Germinal center (tissue), 1 donor: ENCODE measurements at regions not wholly inside any gene's neighbourhood (a gene's known extent, or its start where the extent isn't known, plus 50 kb on each side); places are given as distances from the start of the nearest gene placed in this dataset.
"Not testable (repeated sequence)": the region's sequence is repeated elsewhere in the genome, so short reads cannot be mapped to it uniquely, and the experiment has no call there.

Experiments used
- DNase-seq: peaks from one replicate; pipeline ENCODE4 v3.0.0; 2012; ENCODE audit warnings: mixed read lengths, low spot score

- no peak for DNase-seq
These were observed 50.9 kb upstream of the UBASH3B start for GRCh38 chr11:122604621-122605020.

DNA sequence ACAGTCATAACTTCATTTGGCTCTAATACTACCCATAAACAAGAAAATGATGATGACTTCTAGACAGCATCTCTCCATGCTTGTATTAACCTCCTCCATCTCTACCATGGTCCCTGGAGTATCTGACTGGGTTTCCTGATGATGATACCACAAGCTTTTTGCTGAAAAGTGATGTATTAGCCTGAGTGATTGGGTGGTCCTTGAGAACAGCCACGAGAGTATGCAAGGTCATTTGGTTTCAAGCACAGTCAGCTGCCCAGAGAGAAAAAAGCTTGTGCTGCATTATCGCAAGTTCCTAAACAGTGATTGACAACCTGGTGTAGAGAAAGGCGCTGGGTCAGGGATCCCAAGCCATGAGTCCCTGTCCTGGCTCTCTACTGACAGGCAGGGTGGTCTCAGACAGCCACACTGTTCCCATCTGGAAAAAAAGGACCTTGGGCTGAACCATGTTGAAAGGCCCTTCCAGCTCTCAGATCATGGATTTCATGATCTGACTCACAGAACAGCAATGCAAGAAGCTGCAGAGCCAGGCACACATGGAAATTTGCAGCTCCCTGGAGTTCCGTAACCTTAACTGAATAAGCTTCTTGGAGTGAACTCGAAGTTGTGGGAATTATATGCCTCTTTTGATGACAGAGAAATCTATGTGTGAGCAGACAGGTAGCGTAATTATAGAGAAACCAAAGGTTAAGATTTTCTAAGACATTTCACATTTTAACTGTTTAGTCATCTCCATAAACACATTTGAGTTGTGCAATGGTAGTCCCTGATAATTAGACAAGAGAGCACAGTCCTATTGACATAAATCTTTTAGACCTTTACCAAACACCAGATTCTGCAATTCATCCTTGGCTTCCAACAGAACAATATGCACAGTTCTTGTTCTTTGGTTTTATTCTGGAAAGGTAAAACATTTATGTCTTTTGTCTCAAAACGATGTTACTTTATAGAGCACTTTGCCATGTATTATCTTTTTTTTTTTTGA is 54.1 kb upstream of the UBASH3B start:
- no peak for DNase-seq

- no peak for DNase-seq
These were observed 55.2 kb upstream of the UBASH3B start for GRCh38 chr11:122600290-122600689.

DNA sequence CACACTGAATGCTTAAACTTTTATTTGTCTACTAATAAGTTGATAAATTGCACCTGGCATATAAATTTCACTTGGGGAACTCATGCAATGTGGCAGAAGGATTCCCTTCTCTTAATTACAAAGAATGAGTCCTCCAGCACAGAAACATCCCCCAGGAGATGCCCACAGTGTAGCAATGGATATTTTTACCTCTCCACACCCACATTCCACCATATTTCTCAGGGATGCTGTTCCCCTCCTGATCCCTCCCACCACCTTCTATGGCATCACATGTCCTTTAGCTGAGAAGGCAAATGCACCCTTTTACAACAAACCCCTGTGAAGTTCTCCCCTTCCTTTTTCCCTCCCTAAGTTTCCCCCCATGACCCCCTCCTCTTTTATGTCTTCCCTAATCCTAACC is 56.1 kb upstream of the UBASH3B start:
- DNase-seq = no peak

DNA sequence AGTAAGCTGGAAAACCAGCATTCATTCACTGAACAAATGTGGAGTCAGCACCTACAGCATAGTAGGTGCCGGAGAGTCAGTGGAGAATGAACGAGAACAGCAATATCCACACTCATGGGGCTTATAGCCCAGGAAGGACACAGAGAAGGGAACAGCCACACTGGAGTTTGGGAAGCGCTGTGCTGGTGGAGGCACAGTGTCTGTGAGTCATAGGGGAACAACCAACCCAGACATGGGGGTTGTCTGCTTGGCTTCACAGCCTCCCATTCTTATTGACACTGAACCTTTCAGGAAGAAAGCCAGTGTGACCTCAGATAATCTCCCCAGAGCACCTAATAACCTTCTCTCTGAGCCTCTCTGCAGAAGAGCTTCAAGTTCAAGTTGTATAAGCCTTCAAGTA is 56.6 kb upstream of the UBASH3B start:
- no peak for DNase-seq

DNA sequence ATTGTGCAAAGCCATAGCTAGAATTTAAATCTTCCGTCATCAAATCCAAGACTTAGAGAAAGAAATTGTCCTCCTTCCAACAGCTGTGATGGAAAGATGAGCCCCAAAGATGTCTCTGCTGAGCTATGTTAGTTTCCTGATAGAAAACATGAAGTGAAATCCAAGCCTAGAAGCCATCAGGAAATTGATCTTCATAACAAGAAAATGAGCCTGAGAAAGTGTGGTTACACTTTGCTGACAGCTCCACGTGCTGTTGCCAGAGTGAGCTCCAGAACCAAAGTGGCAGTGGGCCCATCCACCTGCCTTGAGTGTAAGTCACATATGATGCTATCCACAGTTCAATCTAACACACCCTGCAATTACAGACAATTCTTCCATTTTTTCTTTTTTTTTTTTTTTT is 58.0 kb upstream of the UBASH3B start:
- DNase-seq = no peak

GRCh38 chr11:122594986-122595645 is 60.4 kb upstream of the UBASH3B start:
- DNase-seq = no peak

GRCh38 chr11:122593473-122594420 is 61.8 kb upstream of the UBASH3B start:
- no peak for DNase-seq

DNA sequence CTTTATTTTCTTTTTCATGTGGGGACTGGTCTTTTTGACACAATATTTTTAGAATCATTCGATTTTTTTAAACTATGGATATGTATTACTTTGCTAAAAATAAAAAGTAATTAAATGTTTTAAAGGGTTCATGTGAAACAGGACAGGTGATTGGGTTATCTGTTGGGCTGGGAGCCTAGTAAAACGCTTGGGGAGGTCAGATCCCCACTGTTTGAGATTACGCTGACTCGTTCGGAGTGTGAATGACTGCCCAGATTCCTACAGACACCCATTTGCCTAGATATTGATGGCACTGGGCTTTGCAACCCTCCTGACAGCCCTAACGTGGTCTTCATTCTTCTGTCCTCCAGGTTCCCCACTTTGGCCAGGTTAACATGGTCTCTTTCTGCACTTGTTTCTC is 62.9 kb upstream of the UBASH3B start:
- no peak for DNase-seq

DNA sequence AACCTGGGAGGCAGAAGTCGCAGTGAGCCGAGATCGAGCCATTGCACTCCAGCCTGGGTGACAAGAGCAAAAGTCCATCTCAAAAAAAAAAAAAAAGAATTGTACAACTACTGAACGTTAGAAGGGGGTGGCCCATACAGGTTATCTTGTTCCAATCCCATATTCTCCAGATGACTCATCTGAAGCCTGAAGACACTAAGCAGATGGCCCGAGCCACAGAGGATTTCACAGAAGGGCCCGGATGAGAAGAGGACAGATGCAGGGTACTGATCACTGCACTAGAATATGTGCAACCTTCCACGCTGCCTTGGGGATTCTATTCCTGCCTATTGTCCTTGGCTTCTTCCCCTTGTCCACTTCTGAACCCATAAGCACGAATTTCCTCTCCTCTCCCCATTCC is 70.9 kb upstream of the UBASH3B start:
- DNase-seq = no peak

- not testable (repeated sequence) for DNase-seq
These were observed 75.5 kb upstream of the UBASH3B start for GRCh38 chr11:122580071-122580470.

DNA sequence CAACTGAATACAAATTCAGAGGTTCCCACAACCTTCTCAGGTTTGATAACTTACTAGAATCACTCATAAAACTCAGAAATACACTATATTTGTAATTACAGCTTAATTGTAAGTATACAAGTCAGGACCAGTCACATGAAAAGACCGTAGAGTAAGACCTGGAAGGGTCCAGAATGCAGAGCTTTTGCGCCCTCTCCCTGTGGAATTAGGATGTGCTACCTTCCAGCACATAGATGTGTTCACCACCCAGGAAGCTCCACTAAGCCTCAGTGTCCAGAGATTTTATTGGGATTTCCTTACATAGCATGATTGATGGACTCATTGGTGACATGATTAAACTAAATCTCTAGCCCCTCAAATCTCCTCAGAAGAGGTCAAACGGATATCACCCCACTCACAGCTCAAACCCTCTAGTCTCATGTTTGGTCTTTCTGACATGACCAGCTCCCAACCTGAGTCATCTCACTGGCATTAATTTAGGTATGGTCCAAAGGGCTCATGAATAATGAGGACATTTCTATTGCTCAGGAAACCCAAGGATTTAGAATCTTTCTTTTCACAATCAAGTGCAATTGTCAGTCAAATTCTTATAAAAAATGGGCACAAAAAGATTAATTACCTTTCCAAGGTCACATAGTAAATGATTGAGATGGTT is 77.2 kb upstream of the UBASH3B start:
- DNase-seq = no peak

DNA sequence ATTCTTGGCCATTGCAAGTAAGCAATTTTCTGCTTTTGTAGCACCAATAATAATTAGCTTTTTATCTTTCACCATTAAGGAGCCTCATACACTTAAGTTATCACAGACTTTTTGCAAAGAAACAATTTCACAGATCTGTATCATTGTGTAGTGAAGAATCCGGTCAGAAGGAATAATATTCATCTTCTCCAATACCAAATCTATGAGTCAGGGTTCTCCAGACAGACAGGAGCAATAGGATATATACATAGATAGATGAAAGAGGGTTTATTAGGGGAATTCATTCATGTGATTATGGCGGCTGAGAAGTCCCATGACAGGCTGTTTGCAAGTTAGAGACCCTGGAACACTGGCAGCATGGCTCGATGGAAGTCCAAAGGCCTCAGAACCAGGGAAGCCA is 82.9 kb upstream of the UBASH3B start:
- no peak for DNase-seq

DNA sequence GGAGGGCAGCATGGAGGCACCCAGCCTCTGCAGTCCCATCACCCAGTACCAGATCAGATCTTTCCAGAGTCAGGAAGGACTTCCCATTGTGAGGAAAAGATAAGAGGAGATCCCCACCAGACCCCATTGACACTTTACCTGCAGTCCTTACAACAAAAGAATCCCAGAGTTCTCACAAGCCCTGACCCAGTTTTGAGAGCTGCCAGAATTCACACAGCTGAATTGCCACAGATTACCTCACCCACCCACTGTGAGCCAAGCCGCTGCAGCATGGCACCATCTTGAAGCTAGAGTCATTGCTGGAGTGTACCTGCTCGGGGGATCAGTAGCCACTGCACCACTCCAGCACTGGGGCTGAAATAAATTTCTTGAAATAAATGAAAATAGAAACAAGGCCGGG is 91.8 kb upstream of the UBASH3B start:
- no peak for DNase-seq

DNA sequence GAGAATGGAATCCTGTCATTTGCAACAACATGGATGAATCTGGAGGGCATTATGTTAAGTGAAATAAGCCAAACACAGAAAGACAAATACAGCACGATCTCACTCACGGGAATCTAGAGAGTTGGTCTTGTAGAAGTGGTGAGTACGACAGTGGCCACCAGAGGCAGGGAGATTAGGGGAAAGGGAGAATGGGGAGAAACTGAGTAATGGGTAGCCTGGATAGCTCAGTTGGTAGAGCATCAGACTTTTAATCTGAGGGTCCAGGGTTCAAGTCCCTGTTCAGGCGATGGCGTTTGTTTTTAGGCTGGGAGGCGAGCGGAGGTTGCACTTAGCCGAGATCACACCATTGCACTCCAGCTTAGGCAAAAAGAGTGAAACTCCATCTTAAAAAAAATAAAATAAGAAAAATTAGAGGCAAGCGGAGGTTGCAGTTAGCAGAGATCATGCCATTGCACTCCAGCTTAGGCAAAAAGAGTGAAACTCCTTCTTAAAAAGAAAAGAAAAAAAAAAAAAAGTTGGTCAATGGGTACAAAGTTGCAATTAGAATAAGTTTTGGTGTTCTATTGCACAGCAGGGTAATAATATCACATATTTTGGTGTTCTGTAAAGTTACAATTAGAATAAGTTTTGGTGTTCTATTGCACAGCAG is 95.7 kb upstream of the UBASH3B start:
- no peak for DNase-seq

DNA sequence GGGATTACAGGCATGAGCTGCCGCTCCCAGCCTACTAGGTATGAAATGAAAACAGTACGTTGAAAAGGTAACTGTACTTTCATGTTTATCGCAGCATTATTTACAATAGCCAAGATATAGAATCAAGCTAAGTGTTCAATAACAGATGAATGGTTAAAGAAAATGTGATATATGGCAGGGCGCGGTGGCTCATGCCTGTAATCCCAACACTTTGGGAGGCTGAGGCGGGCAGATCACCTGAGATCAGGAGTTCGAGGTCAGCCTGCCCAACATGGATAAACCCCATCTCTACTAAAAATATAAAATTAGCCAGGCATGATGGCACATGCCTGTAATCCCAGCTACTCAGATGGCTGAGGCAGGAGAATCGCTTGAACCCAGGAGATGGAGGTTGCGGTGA is 96.3 kb upstream of the UBASH3B start:
- DNase-seq = not testable (repeated sequence)

GRCh38 chr11:122557163-122557562 is 98.4 kb upstream of the UBASH3B start:
- DNase-seq = not testable (repeated sequence)

GRCh38 chr11:122556605-122557004 is 98.9 kb upstream of the UBASH3B start:
- DNase-seq = no peak

- DNase-seq = no peak
These were observed 117.5 kb upstream of the UBASH3B start for GRCh38 chr11:122538060-122538459.

GRCh38 chr11:122524898-122525297 is 130.6 kb upstream of the UBASH3B start:
- no peak for DNase-seq
